GM18909 (cell line): ENCODE measurements at regions not wholly inside any gene's neighbourhood (a gene's known extent, or its start where the extent isn't known, plus 50 kb on each side); places are given as distances from the start of the nearest gene placed in this dataset.

ENCODE experiments used
- ATAC-seq: cut with Tn5 transposase; IDR thresholded peaks from one replicate; pipeline ENCODE4 v1.9.1; 2021; ENCODE audit warnings: mild to moderate bottlenecking; ENCODE audit not compliant: unreplicated experiment, poor library complexity

DNA sequence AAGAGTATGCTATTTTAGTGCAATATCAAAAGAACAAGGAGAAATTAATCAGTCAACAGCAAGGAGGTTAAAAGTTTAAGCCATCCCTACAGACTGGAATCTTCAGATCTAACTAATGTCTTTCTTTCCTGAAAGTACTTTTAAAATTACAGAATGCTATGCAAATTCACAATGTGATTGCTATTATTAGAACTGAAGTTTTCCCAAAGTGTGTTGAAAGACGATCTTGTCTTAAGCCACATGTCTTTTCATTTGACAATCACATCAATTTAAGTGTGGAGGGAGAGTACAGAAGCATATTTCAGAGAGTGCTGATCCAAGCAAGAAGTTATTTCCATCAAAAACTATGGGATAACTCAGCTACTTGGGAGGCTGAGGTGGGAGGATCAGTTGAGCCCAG is 64.7 kb upstream of the TNIP3 start:
- no peak for ATAC-seq

DNA sequence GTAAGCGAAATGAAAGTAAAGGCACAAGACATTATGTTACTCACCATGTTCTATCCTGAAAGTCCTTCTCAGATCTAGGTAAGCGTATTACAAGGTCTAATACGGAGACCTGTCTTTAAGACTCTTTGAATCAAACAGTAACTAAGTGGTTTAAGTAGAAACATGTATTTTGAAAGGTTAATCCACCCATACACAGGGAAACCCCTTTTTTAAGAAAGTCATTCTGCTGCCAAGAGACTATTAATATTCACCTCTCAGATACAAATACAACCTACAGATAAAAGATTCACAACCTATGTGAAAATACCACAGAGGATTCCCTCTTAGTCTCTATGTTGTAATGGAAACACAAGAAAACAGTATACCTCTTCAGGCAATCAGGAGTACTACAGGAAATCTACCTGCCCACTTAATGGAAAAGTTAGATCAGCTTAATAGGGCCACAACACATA is 63.2 kb upstream of the TNIP3 start:
- ATAC-seq = peak; percentile 85

DNA sequence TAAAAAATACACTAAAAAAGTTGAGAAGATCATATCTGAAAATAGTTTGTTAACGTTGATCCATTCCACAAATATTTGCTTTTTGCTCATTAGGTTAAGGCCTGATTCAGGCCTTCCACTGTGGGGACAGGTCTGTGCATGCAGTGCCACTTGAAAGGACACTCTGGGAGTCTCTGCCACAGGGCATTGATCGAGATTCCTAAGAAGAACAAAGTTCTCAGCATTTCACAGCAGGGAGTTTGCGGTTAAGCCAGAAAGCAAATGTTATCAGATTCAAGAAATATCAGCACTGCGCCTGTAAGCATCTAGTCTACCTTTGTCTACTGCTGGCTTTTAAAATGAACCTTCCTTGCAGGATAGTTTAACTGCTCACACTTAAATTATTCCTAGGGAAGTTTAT is 62.2 kb upstream of the TNIP3 start:
- ATAC-seq = no peak

DNA sequence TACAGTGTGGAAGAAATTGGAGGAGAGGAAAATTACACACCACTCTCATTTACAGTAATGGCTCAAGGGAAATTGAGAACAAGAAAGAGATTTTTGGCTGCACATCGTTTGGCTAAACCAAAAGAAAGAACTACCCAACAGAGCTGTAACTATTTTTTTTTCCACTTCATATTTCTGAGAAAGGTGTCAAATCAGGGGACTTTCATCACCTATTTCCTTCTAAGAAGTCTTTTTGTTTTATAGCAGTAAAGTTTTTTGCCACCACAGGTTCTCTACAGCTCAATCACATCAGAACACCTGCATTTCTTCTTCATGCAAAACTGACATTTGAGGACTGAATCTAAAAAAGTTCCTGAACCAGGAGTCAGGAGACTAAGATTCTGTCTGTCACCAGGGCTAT is 57.5 kb upstream of the TNIP3 start:
- ATAC-seq = no peak

DNA sequence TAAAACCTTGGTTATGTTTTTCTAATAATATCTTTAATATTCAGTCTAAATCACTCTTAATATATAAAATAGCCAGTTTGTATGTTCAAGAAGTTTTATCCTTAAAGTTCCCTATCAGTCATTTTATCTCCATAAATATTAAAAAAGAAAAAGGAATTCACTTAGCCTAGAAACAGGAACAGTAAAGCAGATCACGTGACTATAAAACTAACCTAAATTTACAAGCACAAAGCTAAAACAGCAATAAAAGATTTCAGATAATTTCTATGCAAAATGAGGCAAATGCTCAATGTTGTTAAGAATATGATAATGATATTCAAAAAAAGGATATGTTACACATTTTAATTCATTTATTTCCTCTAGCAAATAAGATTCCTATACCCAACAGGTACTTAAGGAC is 57.1 kb upstream of the TNIP3 start:
- no peak for ATAC-seq

DNA sequence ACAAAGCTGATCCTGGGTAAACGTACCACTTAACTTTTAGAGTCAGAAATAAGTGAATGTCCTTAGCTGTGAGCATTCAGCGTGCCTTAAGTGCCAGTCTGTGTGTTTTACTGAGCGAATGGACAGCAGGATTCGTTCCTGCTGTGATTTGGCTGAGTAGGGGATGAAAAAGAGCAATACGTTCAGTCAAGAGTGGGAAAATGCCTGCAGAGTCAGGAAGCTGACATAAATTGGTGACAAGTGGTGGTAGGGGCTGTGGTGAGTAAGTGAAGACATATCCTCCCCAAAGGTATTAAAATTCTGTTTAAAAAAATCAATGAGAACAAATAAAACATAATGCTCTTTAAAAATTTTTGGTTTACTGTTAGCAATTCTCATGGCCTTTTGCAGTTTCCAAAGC is 56.6 kb upstream of the TNIP3 start:
- ATAC-seq = no peak

DNA sequence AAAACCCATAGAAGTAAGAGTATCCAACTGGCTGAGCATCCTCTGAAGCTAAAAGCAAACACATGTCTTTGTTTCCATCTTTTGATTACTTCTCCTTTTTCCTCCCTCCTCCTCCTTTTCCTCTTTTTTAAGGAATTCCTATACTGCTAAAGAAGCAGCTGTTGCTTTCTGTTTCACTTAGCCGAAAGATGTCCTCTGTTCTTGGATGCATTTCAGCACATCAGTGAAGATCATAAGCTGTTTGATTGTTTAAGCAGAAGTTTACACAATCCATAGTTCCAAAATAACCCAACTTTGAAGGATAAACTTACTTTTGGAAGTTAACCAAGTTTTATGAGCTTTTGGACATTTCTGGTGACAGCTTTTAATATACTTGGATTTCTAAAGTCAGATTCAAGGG is 55.1 kb upstream of the TNIP3 start:
- no peak for ATAC-seq

DNA sequence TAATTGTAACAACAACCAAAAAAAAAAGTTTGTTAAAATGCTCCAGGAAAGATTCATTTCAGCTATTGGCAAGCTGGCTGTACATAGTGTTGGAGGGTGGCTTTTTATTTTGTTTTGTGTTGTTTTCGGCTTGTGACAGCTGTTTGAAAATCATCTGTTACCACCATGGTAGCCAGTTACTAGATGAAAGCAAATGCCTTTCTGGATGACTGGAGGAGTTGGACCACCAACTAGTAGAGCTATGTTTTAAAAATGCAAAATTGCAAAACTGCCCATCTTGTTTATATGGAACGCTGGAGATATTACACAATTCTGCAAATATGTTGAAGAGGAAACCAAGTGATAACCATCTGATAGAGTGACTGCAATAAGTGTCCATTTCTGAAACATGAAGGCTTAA is 53.2 kb upstream of the TNIP3 start:
- no peak for ATAC-seq

DNA sequence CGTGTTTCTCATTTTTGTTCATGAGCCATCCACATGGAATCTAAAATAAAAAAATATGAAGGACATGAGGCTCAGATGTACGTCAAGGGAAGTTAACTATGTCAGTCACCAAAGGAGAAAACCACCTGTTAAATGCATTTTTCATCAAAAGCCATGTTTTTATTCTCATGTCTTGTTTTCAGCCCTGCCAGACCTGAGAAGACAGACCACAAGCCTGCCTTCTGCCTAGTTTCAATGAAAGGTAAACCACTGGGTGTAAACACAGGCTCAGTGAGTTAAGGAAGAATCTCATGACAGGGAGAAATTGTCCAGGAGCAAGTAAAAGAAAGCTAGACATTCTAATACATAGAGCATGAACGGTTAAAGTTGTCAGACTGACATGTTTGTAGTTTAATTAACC is 52.3 kb upstream of the TNIP3 start:
- ATAC-seq = no peak

DNA sequence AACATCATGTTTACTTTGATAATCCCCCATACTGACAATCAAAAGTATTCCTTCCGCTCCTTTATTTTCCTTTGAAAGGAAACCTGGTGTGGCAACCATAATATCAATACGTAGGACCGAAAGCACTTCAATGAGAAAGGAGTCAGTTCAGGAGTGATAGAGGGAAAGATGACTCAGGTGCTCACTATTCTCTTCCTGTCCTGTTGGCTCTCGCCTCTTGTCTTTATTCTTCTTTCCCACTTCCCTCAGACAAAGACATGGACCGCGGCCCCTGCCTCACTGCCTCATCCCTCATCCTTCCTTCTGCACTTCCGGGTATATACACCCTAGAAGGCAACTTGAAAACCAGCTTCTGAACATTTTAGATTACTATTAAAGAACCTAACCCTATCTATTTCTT is 49.8 kb upstream of the TNIP3 start:
- ATAC-seq = no peak
